ENCODE measurements at regions not wholly inside any gene's neighbourhood (a gene's known extent, or its start where the extent isn't known, plus 50 kb on each side); places are given as distances from the start of the nearest gene placed in this dataset.

DNA sequence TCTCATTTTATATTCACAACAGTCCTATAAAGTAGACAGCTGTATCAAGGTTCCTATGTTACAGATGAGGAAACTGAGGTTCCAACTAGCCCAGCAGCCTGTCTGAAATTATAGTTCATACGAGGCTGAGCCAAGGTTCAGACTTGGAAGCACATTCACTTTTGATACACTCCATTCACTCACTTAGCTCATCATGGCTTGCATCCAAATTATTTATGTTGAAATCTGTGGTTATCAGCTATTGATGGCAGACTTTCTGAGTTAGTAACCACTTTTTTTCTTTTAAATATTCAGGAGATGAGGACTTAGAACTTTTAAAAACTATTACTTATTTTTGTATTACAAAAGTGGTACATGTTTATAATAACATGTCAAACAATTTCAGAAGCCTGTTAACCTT lies 188.2 kb downstream of the MTX2 start:
- Histone ChIP-seq H3K36me3 (no peaks in the 10 kb centered on the region), H3K9me3 (no peaks in the 10 kb centered on the region), H3K4me1 (no peaks in the 10 kb centered on the region), H3K27ac (no peak overlapping the region), H3K27me3 (no peaks in the 10 kb centered on the region), H3K4me3 (no peak overlapping the region)
- TF ChIP-seq, protein P1, sequence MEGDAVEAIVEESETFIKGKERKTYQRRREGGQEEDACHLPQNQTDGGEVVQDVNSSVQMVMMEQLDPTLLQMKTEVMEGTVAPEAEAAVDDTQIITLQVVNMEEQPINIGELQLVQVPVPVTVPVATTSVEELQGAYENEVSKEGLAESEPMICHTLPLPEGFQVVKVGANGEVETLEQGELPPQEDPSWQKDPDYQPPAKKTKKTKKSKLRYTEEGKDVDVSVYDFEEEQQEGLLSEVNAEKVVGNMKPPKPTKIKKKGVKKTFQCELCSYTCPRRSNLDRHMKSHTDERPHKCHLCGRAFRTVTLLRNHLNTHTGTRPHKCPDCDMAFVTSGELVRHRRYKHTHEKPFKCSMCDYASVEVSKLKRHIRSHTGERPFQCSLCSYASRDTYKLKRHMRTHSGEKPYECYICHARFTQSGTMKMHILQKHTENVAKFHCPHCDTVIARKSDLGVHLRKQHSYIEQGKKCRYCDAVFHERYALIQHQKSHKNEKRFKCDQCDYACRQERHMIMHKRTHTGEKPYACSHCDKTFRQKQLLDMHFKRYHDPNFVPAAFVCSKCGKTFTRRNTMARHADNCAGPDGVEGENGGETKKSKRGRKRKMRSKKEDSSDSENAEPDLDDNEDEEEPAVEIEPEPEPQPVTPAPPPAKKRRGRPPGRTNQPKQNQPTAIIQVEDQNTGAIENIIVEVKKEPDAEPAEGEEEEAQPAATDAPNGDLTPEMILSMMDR (IDR thresholded peaks at IDR 0.05), result no peak
- TF ChIP-seq POLR2A (IDR thresholded peaks at IDR 0.05), result no peak
- no peak for DNase-seq

DNA sequence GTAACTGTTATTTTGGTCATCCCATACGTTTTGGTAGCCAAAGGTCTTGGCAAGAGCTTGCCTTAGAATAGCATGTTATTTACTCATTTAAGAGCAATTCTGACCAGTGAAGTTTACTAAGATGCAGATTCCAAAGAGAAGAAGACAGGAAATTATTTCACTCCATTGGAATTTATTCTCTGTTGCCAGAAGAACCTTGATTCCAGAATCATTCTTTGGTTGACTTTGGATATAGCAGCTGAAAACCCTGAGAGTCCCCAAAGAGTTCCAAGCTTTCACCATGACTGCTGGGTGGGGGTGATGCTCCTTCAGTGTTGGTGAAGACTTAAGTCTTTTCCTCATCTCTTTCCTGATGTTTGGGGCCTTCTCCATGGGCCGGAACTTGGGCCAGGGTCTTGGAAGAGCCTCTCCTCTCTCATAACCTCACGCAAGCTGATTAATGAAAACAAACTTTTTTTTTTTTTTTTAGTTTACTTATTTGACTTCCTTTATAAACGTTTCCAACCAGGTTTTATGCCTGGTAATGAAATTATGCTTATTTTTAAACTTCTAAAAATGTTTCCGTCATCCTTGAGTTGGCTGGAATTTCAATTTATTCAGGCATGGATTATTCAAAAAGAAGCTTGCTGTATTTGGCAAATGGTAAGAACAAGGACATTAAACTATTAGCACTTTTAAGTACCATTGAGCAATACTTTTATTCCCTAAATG lies 192.0 kb downstream of the MTX2 start:
- H3K27me3 ChIP-seq, result no peaks in the 10 kb centered on the region
- no peaks in the 10 kb centered on the region for H3K36me3 ChIP-seq
- TF ChIP-seq, protein P1 (IDR thresholded peaks at IDR 0.05), result no peak
- TF ChIP-seq POLR2A (IDR thresholded peaks at IDR 0.05), result no peak
- no peak for DNase-seq
- H3K4me1 ChIP-seq, result no peaks in the 10 kb centered on the region
- no peak overlapping the region for H3K27ac ChIP-seq
- no peaks in the 10 kb centered on the region for H3K9me3 ChIP-seq
- no peak overlapping the region for H3K4me3 ChIP-seq

DNA sequence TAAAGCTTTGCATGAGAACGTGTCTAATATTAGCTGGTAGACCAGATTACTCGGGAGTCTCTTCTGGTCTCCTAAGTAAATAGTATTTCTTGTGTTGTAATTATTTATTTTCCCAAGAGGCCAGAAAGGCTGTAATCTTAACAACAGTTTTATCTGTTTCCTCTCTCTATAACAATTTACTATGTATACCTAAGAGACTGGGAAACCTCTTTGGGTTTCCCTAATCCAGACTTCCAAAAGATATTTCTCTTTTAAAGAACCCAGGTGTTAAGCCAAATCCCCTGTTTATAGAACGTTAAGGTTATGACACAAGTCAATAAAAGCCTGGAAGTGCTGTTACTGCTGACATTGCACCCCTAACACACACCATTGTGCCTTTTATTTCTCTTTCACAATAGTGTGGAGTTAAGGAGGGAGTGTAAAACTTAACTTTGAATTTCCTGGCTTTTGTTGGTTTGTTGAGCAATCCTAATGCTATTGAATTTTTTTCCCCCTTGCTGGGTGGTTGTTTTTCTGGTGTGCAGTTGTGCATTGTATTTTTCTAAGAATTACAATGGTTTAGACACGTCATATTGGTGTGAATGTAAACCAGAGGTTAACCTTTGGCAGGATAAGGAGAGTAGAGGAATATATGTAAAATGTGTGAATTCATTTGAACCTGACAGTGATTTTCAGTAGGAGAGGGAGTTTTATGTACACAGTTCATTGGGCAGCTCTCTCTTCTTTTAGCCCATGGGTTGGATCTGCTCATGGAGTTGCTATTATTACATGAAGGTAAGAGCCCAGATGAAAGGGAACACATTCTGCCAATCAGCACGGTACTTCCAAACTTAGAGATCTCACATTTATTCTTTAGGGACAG lies 192.8 kb downstream of the MTX2 start:
- TF ChIP-seq, protein P1 (IDR thresholded peaks at IDR 0.05), result no peak
- no peak for TF ChIP-seq POLR2A (IDR thresholded peaks at IDR 0.05)
- DNase-seq, result no peak
- Histone ChIP-seq H3K27ac (no peak overlapping the region), H3K27me3 (no peaks in the 10 kb centered on the region), H3K9me3 (no peaks in the 10 kb centered on the region), H3K4me1 (no peaks in the 10 kb centered on the region), H3K36me3 (no peaks in the 10 kb centered on the region), H3K4me3 (no peak overlapping the region)

DNA sequence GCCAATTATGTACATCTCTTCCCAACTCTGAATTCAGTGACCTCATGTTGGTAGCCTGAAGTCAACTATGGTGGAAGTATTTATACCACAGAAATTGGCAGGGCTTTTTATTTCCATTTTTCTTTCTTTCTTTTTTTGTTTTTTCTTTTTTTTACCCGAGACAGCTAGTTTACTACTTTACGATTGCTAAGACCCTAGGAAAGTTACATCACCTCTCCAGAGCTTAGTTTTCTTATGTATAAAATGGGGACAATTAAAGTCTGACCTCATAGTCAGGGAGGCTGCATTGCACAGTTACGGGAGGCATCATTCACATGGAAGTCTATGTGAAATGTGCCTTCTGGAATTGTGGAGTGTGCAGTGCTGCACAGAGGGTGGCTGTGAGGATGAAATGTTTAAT lies 194.3 kb downstream of the MTX2 start:
- DNase-seq, result no peak
- Histone ChIP-seq H3K4me1 (no peaks in the 10 kb centered on the region), H3K9me3 (no peaks in the 10 kb centered on the region), H3K4me3 (no peak overlapping the region), H3K36me3 (no peaks in the 10 kb centered on the region), H3K27ac (no peak overlapping the region), H3K27me3 (no peaks in the 10 kb centered on the region)
- TF ChIP-seq, protein P1 (IDR thresholded peaks at IDR 0.05), result no peak
- no peak for TF ChIP-seq POLR2A (IDR thresholded peaks at IDR 0.05)

DNA sequence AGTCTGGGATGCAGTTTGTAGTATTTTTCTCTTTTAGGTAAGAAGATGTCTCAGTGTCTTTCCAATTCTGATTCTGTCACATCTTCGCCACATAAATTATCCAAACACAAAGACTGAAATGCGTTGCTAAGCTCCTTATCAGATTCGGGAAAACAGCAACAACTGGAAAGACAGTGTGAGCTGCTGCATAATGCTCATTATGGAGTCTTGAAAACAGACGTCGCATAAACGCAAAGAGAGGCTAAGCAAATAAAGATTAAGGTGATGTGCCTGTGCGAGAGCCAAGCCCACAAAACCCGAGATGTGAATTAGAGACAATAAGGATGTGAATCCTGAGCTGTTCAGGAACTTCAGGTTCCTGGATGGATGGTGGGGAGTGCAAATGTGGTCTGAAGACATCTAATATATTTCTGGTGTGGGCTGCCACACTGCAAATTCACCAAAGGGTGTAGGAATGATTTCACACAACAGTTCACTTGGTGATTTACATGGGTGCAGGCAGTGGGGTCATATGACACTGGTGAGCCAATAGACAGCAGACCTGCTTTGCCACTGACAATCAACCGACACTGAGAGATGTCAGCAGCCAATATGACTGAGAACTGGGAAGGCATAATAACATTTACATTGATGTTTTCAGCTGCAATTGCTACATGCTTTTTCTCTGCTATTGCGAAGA lies 195.8 kb downstream of the MTX2 start:
- Histone ChIP-seq H3K36me3 (no peaks in the 10 kb centered on the region), H3K4me1 (no peaks in the 10 kb centered on the region), H3K9me3 (no peaks in the 10 kb centered on the region), H3K4me3 (no peak overlapping the region), H3K27me3 (no peaks in the 10 kb centered on the region), H3K27ac (no peak overlapping the region)
- no peak for TF ChIP-seq POLR2A (IDR thresholded peaks at IDR 0.05)
- TF ChIP-seq, protein P1 (IDR thresholded peaks at IDR 0.05), result no peak
- DNase-seq, result no peak

All from Peyer's patch (tissue), 4 donors.